DOHH2 (cell line): ENCODE measurements at regions not wholly inside any gene's neighbourhood (a gene's known extent, or its start where the extent isn't known, plus 50 kb on each side); places are given as distances from the start of the nearest gene placed in this dataset.

ENCODE experiments used
- H3F3A ChIP-seq: fragments of 200-600 bp; sonication (generic), shearing (Covaris generic); 2 replicates; pipeline ENCODE4 v1.6.0; 2016; ENCODE audit warnings: antibody characterized with exemption, mild to moderate bottlenecking; ENCODE audit not compliant: control insufficient read depth, insufficient read depth
- H3K27ac ChIP-seq: fragments of 200-600 bp; sonication (generic); 2 replicates; pipeline ENCODE4 v1.5.1; 2014; ENCODE audit warnings: low read depth, mild to moderate bottlenecking, low read length, moderate library complexity
- H3K27me3 ChIP-seq: fragments of 200-600 bp; sonication (generic); 2 replicates; pipeline ENCODE4 v1.6.1; 2014; ENCODE audit warnings: mild to moderate bottlenecking, low read length, mixed read lengths; ENCODE audit not compliant: control insufficient read depth
- H3K36me3 ChIP-seq: fragments of 200-600 bp; sonication (generic); 2 replicates; pipeline ENCODE4 v1.6.1; 2014; ENCODE audit warnings: mild to moderate bottlenecking, low read length, moderate library complexity, mixed read lengths; ENCODE audit not compliant: control insufficient read depth
- H3K4me1 ChIP-seq: fragments of 200-600 bp; sonication (generic); 2 replicates; pipeline ENCODE4 v1.6.1; 2014; ENCODE audit warnings: mild to moderate bottlenecking, low read length, mixed read lengths; ENCODE audit not compliant: control insufficient read depth
- H3K4me2 ChIP-seq: fragments of 200-600 bp; sonication (generic); 2 replicates; pipeline ENCODE4 v1.6.0; 2014; ENCODE audit warnings: mild to moderate bottlenecking, low read length, moderate library complexity
- H3K4me3 ChIP-seq: fragments of 200-600 bp; sonication (generic); 2 replicates; pipeline ENCODE4 v1.5.1; 2014; ENCODE audit warnings: mild to moderate bottlenecking, low read length, mixed read lengths
- H3K79me2 ChIP-seq: fragments of 200-600 bp; sonication (generic); 2 replicates; pipeline ENCODE4 v1.6.1; 2014; ENCODE audit warnings: mild to moderate bottlenecking, low read length, mixed read lengths; ENCODE audit not compliant: control insufficient read depth
- H3K9me2 ChIP-seq: fragments of 200-600 bp; sonication (generic); replicated peaks from 2 replicates; pipeline ENCODE4 v1.6.1; 2014; ENCODE audit warnings: mild to moderate bottlenecking, low read length, mixed read lengths; ENCODE audit not compliant: control insufficient read depth
- H3K9me3 ChIP-seq: fragments of 200-600 bp; sonication (generic); 2 replicates; pipeline ENCODE4 v1.6.1; 2014; ENCODE audit warnings: antibody characterized with exemption, low read length, mixed read lengths; ENCODE audit not compliant: control insufficient read depth, insufficient read depth
- H4K20me1 ChIP-seq: fragments of 200-600 bp; sonication (generic); 2 replicates; pipeline ENCODE4 v1.6.0; 2014; ENCODE audit warnings: low read depth, mild to moderate bottlenecking, antibody characterized with exemption, low read length, moderate library complexity; ENCODE audit not compliant: control insufficient read depth, insufficient read depth
- CTCF ChIP-seq: fragments of 200-600 bp; sonication (generic); IDR thresholded peaks from one replicate; pipeline ENCODE4 v1.5.1; 2014; ENCODE audit warnings: antibody characterized with exemption, mild to moderate bottlenecking, low read depth, low read length; ENCODE audit not compliant: poor library complexity, severe bottlenecking
- EZH2phosphoT487 ChIP-seq: fragments of 200-600 bp; sonication (generic); IDR thresholded peaks from 2 replicates; pipeline ENCODE4 v1.6.1; 2017; ENCODE audit warnings: borderline replicate concordance, mild to moderate bottlenecking, antibody characterized with exemption, low read length, moderate library complexity, mixed read lengths

DNA sequence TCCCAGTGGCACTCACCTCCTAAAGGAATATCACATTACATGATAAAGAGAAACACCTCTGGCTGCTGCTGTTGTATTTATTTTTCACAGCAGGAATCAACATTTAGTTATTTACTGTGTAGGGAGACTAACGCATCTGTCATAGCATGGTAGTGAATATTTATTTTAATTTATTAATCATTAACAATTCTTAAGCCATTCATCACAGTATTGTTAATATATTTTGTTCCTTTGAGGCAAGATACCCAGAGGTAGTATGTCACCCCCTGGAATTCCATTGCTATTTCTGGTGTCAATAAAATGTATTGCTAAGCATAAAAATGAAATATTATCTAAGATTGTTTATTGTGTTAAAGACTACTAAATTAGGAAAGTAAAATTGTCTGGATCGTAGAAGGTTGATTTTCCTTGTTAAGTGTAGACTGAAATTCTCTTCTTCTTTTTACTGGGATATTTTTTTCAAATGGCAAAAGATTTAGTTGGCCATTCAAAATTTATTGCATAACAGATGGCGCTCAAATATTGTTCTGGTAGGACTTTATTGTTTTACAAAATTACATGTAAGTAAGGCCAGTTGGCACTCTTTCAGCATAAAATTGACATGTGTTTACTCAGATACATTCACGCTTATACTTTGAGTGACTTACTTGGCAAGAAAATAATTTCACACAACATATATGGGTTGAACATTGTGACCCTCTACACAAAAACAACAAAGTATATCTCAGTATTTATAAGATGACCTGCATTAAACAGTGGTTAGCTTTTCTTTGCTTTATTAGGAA is 1358.7 kb upstream of the SORCS1 start:
- H3K27me3 ChIP-seq, result no peaks in the 10 kb centered on the region
- no peaks in the 10 kb centered on the region for H3K9me3 ChIP-seq
- H3K4me1 ChIP-seq, result no peaks in the 10 kb centered on the region
- no peak overlapping the region for H3K27ac ChIP-seq
- H3K9me2 ChIP-seq, result no peaks in the 10 kb centered on the region
- H3K4me3 ChIP-seq, result no peak overlapping the region
- H4K20me1 ChIP-seq, result no peaks in the 10 kb centered on the region
- no peak overlapping the region for H3K4me2 ChIP-seq
- H3K36me3 ChIP-seq, result no peaks in the 10 kb centered on the region
- no peaks in the 10 kb centered on the region for H3F3A ChIP-seq
- no peak for TF ChIP-seq EZH2phosphoT487
- no peak for TF ChIP-seq CTCF
- no peaks in the 10 kb centered on the region for H3K79me2 ChIP-seq

- H3F3A ChIP-seq, result no peaks in the 10 kb centered on the region
- H3K9me3 ChIP-seq, result no peaks in the 10 kb centered on the region
- H4K20me1 ChIP-seq, result no peaks in the 10 kb centered on the region
- H3K36me3 ChIP-seq, result no peaks in the 10 kb centered on the region
- TF ChIP-seq EZH2phosphoT487, result no peak
- TF ChIP-seq CTCF, result no peak
- no peaks in the 10 kb centered on the region for H3K27me3 ChIP-seq
- H3K27ac ChIP-seq, result no peak overlapping the region
- H3K4me3 ChIP-seq, result no peak overlapping the region
- no peaks in the 10 kb centered on the region for H3K79me2 ChIP-seq
- no peak overlapping the region for H3K4me2 ChIP-seq
- H3K9me2 ChIP-seq, result no peaks in the 10 kb centered on the region
- H3K4me1 ChIP-seq, result no peaks in the 10 kb centered on the region
Observed at GRCh38 chr10:108521827-108522492, 1357.5 kb upstream of the SORCS1 start.

GRCh38 chr10:108515821-108516220 is 1351.3 kb upstream of the SORCS1 start:
- H3K4me2 ChIP-seq, result no peak overlapping the region
- no peaks in the 10 kb centered on the region for H3K36me3 ChIP-seq
- no peaks in the 10 kb centered on the region for H3K9me2 ChIP-seq
- no peaks in the 10 kb centered on the region for H3K4me1 ChIP-seq
- no peaks in the 10 kb centered on the region for H3F3A ChIP-seq
- no peaks in the 10 kb centered on the region for H3K9me3 ChIP-seq
- no peaks in the 10 kb centered on the region for H3K27me3 ChIP-seq
- no peaks in the 10 kb centered on the region for H4K20me1 ChIP-seq
- H3K79me2 ChIP-seq, result no peaks in the 10 kb centered on the region
- no peak overlapping the region for H3K27ac ChIP-seq
- TF ChIP-seq EZH2phosphoT487, result no peak
- TF ChIP-seq CTCF, result no peak
- no peak overlapping the region for H3K4me3 ChIP-seq
